Ishikawa (cell line): ENCODE measurements at regions not wholly inside any gene's neighbourhood (a gene's known extent, or its start where the extent isn't known, plus 50 kb on each side); places are given as distances from the start of the nearest gene placed in this dataset.

Source experiments
- CEBPB ChIP-seq: IDR thresholded peaks from 2 replicates; pipeline ENCODE4 v1.6.1; 2012
- CREB1 ChIP-seq: IDR thresholded peaks from 2 replicates; pipeline ENCODE4 v1.6.1; 2012; ENCODE audit warnings: low read depth
- EGR1 ChIP-seq: IDR thresholded peaks from 2 replicates; pipeline ENCODE4 v1.6.1; 2012
- EP300 ChIP-seq: IDR thresholded peaks from 2 replicates; pipeline ENCODE4 v1.6.1; 2012; ENCODE audit warnings: borderline replicate concordance
- FOXM1 ChIP-seq: IDR thresholded peaks from 2 replicates; pipeline ENCODE4 v1.6.1; 2012; ENCODE audit warnings: low read depth, borderline replicate concordance
- NFIC ChIP-seq: IDR thresholded peaks from 2 replicates; pipeline ENCODE4 v1.6.1; 2012
- RAD21 ChIP-seq: IDR thresholded peaks from 2 replicates; pipeline ENCODE4 v1.6.1; 2012; ENCODE audit warnings: low read depth
- TAF1 ChIP-seq: IDR thresholded peaks from 2 replicates; pipeline ENCODE4 v1.6.1; 2012; ENCODE audit warnings: low read depth, mild to moderate bottlenecking
- TCF12 ChIP-seq: IDR thresholded peaks from 2 replicates; pipeline ENCODE4 v1.6.1; 2012; ENCODE audit warnings: low read depth
- TEAD4 ChIP-seq: IDR thresholded peaks from 2 replicates; pipeline ENCODE4 v1.6.1; 2012
- YY1 ChIP-seq: IDR thresholded peaks from 2 replicates; pipeline ENCODE4 v1.6.1; 2012; ENCODE audit warnings: low read depth
- ZBTB7A ChIP-seq: IDR thresholded peaks from 2 replicates; pipeline ENCODE4 v1.6.1; 2012; ENCODE audit warnings: low read depth
- TF ChIP-seq, protein P1 (sequence below): IDR thresholded peaks from 2 replicates; pipeline ENCODE4 v1.6.1; 2012
- TF ChIP-seq, protein P2 (sequence below): IDR thresholded peaks from 2 replicates; pipeline ENCODE4 v1.6.1; 2012
- TF ChIP-seq, protein P3 (sequence below): IDR thresholded peaks from 2 replicates; pipeline ENCODE4 v1.6.1; 2012; ENCODE audit warnings: low read depth, mild to moderate bottlenecking

DNA sequence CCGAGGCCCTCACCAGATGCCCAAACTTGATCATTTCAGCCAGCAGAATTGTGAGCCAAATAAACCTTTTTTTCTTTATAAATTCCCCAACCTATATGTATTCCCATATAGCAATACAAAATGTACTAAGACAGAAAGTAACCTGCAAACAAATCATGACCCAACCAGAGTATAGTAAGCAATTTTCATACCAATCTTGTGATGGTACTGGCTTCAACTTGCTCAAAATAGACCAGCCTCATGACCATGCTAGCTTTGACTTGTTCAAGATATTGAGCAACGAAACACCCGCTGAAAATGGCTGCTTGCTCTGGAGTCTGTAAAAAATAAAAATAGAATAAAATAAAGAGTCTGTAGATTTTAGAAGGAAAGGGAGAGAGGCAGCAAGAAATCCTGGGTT is 97.6 kb downstream of the C1D start:
- TF ChIP-seq, protein P1, sequence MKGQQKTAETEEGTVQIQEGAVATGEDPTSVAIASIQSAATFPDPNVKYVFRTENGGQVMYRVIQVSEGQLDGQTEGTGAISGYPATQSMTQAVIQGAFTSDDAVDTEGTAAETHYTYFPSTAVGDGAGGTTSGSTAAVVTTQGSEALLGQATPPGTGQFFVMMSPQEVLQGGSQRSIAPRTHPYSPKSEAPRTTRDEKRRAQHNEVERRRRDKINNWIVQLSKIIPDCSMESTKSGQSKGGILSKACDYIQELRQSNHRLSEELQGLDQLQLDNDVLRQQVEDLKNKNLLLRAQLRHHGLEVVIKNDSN = no peak
- TF ChIP-seq TCF12 = no peak
- no peak for TF ChIP-seq ZBTB7A
- no peak for TF ChIP-seq TAF1
- TF ChIP-seq, protein P2, sequence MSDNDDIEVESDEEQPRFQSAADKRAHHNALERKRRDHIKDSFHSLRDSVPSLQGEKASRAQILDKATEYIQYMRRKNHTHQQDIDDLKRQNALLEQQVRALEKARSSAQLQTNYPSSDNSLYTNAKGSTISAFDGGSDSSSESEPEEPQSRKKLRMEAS = no peak

DNA sequence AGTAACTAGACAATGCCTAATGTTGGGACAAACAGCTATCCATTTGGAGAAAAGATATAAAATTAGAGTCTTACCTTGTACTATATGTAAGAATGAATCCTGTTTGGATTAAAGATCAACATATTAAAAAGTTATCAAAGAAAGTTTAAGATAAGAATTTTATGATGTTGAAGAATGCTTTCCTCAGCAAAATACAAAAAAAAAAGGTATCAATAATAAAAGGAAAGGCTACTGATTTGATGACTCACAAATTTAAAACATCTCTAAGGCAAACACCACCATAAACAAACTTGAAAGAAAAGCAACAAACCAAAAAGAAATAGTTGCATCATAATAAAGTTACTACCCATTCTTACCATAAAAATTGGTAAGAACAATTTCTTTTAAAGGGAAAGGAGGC is 92.7 kb downstream of the C1D start:
- no peak for TF ChIP-seq TEAD4
- no peak for TF ChIP-seq EGR1
- TF ChIP-seq TCF12 = no peak
- TF ChIP-seq, protein P2 = no peak
- no peak for TF ChIP-seq CEBPB
- no peak for TF ChIP-seq EP300
- TF ChIP-seq ZBTB7A = no peak
- TF ChIP-seq TAF1 = no peak
- no peak for TF ChIP-seq NFIC

DNA sequence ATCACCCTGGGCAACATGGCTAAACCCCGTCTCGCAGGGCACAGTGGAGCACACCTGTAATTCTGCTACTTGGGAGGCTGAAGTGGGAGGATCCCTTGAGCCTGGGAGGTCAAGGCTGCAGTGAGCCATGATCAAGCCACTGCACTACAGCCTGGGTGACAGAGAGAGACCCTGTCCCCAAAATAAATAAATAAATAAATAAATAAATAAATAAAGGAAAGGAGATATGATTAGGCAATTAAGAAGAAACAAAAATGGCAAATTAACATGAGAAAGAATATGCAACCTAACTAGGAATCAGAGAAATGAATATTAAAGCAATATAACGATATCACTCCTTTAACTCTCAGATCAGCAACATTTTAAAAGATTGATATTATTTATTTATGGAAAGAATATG is 92.3 kb downstream of the C1D start:
- TF ChIP-seq, protein P2 = no peak
- TF ChIP-seq, protein P3, sequence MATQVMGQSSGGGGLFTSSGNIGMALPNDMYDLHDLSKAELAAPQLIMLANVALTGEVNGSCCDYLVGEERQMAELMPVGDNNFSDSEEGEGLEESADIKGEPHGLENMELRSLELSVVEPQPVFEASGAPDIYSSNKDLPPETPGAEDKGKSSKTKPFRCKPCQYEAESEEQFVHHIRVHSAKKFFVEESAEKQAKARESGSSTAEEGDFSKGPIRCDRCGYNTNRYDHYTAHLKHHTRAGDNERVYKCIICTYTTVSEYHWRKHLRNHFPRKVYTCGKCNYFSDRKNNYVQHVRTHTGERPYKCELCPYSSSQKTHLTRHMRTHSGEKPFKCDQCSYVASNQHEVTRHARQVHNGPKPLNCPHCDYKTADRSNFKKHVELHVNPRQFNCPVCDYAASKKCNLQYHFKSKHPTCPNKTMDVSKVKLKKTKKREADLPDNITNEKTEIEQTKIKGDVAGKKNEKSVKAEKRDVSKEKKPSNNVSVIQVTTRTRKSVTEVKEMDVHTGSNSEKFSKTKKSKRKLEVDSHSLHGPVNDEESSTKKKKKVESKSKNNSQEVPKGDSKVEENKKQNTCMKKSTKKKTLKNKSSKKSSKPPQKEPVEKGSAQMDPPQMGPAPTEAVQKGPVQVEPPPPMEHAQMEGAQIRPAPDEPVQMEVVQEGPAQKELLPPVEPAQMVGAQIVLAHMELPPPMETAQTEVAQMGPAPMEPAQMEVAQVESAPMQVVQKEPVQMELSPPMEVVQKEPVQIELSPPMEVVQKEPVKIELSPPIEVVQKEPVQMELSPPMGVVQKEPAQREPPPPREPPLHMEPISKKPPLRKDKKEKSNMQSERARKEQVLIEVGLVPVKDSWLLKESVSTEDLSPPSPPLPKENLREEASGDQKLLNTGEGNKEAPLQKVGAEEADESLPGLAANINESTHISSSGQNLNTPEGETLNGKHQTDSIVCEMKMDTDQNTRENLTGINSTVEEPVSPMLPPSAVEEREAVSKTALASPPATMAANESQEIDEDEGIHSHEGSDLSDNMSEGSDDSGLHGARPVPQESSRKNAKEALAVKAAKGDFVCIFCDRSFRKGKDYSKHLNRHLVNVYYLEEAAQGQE = no peak
- TF ChIP-seq, protein P1 = no peak
- TF ChIP-seq YY1 = no peak
- TF ChIP-seq TEAD4 = no peak
- no peak for TF ChIP-seq CREB1
- no peak for TF ChIP-seq NFIC
- no peak for TF ChIP-seq EP300
- no peak for TF ChIP-seq TCF12
- TF ChIP-seq EGR1 = no peak
- TF ChIP-seq ZBTB7A = no peak
- no peak for TF ChIP-seq FOXM1
- no peak for TF ChIP-seq CEBPB
- TF ChIP-seq RAD21 = no peak
- TF ChIP-seq TAF1 = no peak

DNA sequence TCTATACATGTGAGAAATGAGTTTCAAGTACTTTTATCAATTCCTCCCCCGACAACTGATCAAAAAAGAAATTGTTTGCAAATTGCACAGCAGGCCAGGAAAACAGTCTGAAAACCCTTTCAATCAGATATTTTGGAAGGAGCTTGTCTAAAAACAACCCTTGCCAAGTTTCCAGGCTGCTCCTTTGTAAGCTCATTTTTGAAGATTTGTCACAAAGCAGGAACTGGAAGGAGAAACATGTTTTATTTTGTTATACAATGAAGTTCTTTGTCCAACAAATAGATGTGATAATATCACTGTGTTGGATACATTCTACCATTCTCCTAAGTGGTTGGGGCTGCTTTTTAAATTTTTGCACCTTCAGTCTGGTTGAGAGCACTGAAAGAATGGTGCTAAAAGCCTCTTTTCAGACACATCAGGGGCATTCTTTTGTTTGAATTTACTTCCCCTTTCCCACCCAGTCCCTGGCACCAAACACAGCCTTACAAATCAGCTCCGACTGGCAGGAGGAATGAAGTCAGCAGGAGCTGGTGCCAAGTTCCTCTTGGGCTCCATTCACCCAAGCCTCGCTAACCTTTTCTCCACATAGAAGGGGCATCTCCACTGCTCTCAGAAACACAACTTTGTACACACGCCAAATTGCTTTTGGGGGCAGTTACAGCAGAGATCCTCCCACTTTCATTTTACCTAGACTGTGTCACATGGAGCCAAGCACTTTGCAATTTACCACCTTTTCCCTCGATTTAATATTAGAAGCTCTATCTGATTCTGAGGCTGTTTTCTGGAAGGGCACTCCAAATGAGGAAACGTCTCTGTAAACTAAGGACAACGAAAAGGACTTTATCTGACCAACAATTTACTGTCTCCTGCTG is 88.0 kb downstream of the C1D start:
- TF ChIP-seq TCF12 = peak; percentile 87
- no peak for TF ChIP-seq ZBTB7A
- TF ChIP-seq, protein P2 = peak; percentile 69
- TF ChIP-seq TEAD4 = peak; percentile 57; the same call in 1 of the 2 replicates
- no peak for TF ChIP-seq YY1
- TF ChIP-seq EP300 = peak; percentile 91
- TF ChIP-seq FOXM1 = peak; percentile 79
- TF ChIP-seq CREB1 = no peak
- peak; percentile 19; the same call in 1 of the 2 replicates for TF ChIP-seq RAD21
- TF ChIP-seq, protein P1 = peak; percentile 30; the same call in 1 of the 2 replicates
- peak; percentile 95 for TF ChIP-seq NFIC
- TF ChIP-seq, protein P3 = no peak

DNA sequence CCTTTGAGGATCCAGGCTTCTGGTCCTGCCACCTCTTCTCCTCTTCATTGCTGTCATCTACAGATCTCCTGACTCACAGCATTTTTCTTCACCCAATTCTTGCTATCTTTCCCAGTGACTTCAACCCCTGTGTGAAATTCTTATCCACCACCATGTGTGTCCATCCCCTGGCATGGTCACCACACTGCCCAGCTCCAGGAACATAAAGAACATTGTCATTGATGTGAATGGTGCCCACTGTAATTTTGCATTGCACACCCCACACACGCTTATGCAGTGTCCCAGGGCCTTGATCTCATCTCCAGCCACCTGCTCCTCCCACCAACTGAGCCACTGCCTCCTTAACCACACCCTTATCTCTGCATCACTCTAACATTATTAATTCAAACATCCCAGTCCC is 85.3 kb downstream of the C1D start:
- TF ChIP-seq ZBTB7A (no peak), YY1 (no peak), NFIC (no peak), TCF12 (no peak), RAD21 (no peak), EGR1 (no peak), CREB1 (no peak), TAF1 (no peak), EP300 (no peak), CEBPB (no peak)
- TF ChIP-seq, protein P3 = no peak
- TF ChIP-seq, protein P2 = no peak
- TF ChIP-seq, protein P1 = no peak
